Stimulated activated CD8-positive, alpha-beta memory T cell treated with anti-CD3 and anti-CD28 coated beads, Interleukin-15, amount 100 ng/mL, for 4 hours (primary cell): ENCODE measurements at regions not wholly inside any gene's neighbourhood (a gene's known extent, or its start where the extent isn't known, plus 50 kb on each side); places are given as distances from the start of the nearest gene placed in this dataset.
"Not testable (repeated sequence)": the region's sequence is repeated elsewhere in the genome, so short reads cannot be mapped to it uniquely, and the experiment has no call there.

Experiments used
- DNase-seq, 2 donors: peaks; one replicate each; pipeline ENCODE4 v3.0.0-alpha.2; 2020; ENCODE audit warnings: low read depth in 2 of 2

GRCh38 chr6:112459758-112460304 lies 112.7 kb downstream of the RFPL4B start:
- no peak for DNase-seq

GRCh38 chr6:112464901-112465665 lies 118.0 kb downstream of the RFPL4B start:
- DNase-seq: no peak

GRCh38 chr6:112466373-112467151 lies 119.4 kb downstream of the RFPL4B start:
- DNase-seq: no peak

GRCh38 chr6:112468359-112468758 lies 121.2 kb downstream of the RFPL4B start:
- no peak for DNase-seq

- DNase-seq: no peak
These were observed 122.2 kb downstream of the RFPL4B start for GRCh38 chr6:112469306-112469705.

GRCh38 chr6:112470376-112470775 lies 123.2 kb downstream of the RFPL4B start:
- DNase-seq: no peak

- no peak for DNase-seq
These were observed 123.8 kb downstream of the RFPL4B start for GRCh38 chr6:112470950-112471349.

GRCh38 chr6:112475083-112475482 lies 128.0 kb downstream of the RFPL4B start:
- no peak for DNase-seq

GRCh38 chr6:112477125-112477524 lies 130.0 kb downstream of the RFPL4B start:
- no peak for DNase-seq

GRCh38 chr6:112478036-112478435 lies 130.9 kb downstream of the RFPL4B start:
- no peak for DNase-seq

GRCh38 chr6:112479975-112480374 lies 132.8 kb downstream of the RFPL4B start:
- DNase-seq: not testable (repeated sequence)

GRCh38 chr6:112480553-112480952 lies 133.4 kb downstream of the RFPL4B start:
- DNase-seq: no peak

- DNase-seq: no peak
These were observed 134.1 kb downstream of the RFPL4B start for GRCh38 chr6:112481211-112481610.

- DNase-seq: no peak
These were observed 135.2 kb downstream of the RFPL4B start for GRCh38 chr6:112482373-112482772.

GRCh38 chr6:112485120-112485826 lies 138.1 kb downstream of the RFPL4B start:
- DNase-seq: no peak

GRCh38 chr6:112485827-112486212 lies 138.7 kb downstream of the RFPL4B start:
- no peak for DNase-seq

GRCh38 chr6:112486454-112486853 lies 139.3 kb downstream of the RFPL4B start:
- DNase-seq: no peak

GRCh38 chr6:112488238-112488637 lies 141.1 kb downstream of the RFPL4B start:
- DNase-seq: no peak

- no peak for DNase-seq
These were observed 154.6 kb downstream of the RFPL4B start for GRCh38 chr6:112501705-112502104.

- DNase-seq: no peak
These were observed 155.4 kb downstream of the RFPL4B start for GRCh38 chr6:112502351-112503090.

- DNase-seq: no peak
These were observed 156.0 kb downstream of the RFPL4B start for GRCh38 chr6:112503091-112503596.
